Aorta (tissue), 5 donors: ENCODE measurements at regions not wholly inside any gene's neighbourhood (a gene's known extent, or its start where the extent isn't known, plus 50 kb on each side); places are given as distances from the start of the nearest gene placed in this dataset.

Experiments
- ATAC-seq: fragments of 200-7000 bp; cut with Tn5 transposase; one replicate; pipeline ENCODE4 v1.9.1; 2022; ENCODE audit warnings: moderate library complexity; ENCODE audit not compliant: low FRiP score
- DNase-seq, 2 donors: peaks; one replicate each; pipeline ENCODE4 v3.0.0-alpha.2; 2020
- H3K27ac ChIP-seq, 2 donors: one replicate each; pipeline ENCODE4 v1.5.1; 2013; ENCODE audit warnings: low read length in 2 of 2, mild to moderate bottlenecking in 2 of 2, moderate library complexity in 2 of 2, control low read depth in 1 of 2, inconsistent platforms in 1 of 2, low read depth in 1 of 2
- H3K27me3 ChIP-seq, 2 donors: one replicate each; pipeline ENCODE4 v1.6.1; 2013; ENCODE audit warnings: control low read depth in 1 of 2, low read length in 1 of 2, mild to moderate bottlenecking in 1 of 2, moderate library complexity in 1 of 2; ENCODE audit not compliant: insufficient read depth in 2 of 2, control insufficient read depth in 1 of 2
- H3K36me3 ChIP-seq, 2 donors: one replicate each; pipeline ENCODE4 v1.6.1; 2013; ENCODE audit warnings: control low read depth in 1 of 2, low read length in 1 of 2, mild to moderate bottlenecking in 1 of 2; ENCODE audit not compliant: insufficient read depth in 2 of 2, control insufficient read depth in 1 of 2
- H3K4me1 ChIP-seq, 2 donors: one replicate each; pipeline ENCODE4 v1.6.1; 2013; ENCODE audit warnings: low read length in 2 of 2, control low read depth in 1 of 2, mild to moderate bottlenecking in 1 of 2, moderate library complexity in 1 of 2; ENCODE audit not compliant: insufficient read depth in 2 of 2, control insufficient read depth in 1 of 2
- H3K4me3 ChIP-seq, 2 donors: one replicate each; pipeline ENCODE4 v1.5.1; 2013; ENCODE audit warnings: low read length in 2 of 2, control low read depth in 1 of 2, mild to moderate bottlenecking in 1 of 2
- H3K9me3 ChIP-seq: one replicate; pipeline ENCODE4 v1.6.1; 2013; ENCODE audit warnings: mild to moderate bottlenecking, low read length; ENCODE audit not compliant: control insufficient read depth
- WGBS, 2 donors: extraction: QIAGEN DNeasy Blood & Tissue Kit; methylation state at CpG; one replicate each; pipeline ENCODE4 v1.1.7; 2013; 5-methylcytosine and 5-hydroxymethylcytosine counted together
- intact Hi-C, 2 donors: fragments of 100-400 bp; cut with DNase I; formaldehyde crosslinking; loops; one replicate each; pipeline versions ENCODE4 v1.14.2 to v1.15.0; 2022
- donor health status: healthy with polysubstance abuse.
- donor health status: Bipolar disorder and iron deficiency.
- donor health status: DM: no; HTN: no; CAD: no.
- donor health status: DM: no; HTN: no; CAD: no.
- donor health status: DM: yes; HTN: yes; CAD: no.

DNA sequence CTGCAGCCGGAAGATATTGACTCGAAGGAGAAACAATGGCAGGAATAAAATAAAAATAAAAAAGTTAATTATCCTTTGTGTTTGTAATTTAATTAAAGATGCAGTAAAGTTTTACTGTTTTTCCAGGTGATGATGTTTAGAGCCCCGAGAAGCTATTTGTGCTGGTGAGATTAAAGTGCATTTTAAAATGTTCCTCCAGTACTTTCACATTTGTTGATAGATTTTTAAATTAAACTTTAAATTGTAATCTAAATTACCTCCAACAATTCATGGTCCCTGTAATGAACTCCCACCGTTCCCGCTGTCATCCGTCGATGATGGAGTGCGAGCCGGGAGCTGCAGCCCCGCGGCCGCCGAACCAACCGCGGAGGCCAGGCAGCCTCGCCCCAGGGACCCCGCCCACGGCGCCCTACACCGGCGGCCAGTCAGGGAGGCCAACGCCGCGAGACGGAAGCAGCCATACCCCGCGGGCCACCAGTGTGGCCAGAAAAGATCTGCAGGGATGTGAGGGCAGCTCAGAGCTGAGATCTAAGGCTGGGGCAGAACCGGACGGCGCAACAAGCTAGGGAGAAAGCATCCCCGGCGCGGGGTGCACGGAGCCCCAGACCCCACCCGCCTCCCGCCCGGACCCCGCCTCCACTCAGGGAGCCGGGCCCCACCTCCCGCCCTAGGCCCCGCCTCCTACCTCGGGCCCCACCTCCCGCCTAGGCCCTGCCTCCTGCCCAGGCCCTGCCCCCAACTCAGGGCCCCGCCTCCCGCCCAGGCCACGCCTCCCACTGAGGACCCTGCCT is 104.0 kb downstream of the FAM53A start:
- WGBS, 2 donors, result 0 to 1% methylated on average over 40 to 46 of the region's 46 CpGs
- no peaks in the 10 kb centered on the region for H3K4me1 ChIP-seq
- no peaks in the 10 kb centered on the region for H3K27me3 ChIP-seq
- DNase-seq (peak; percentile 96 to 97), ATAC-seq (peak; percentile 94)
- H3K9me3 ChIP-seq, result no peaks in the 10 kb centered on the region
- intact Hi-C loops, result loop anchor here in 1 of 2 donors (5.0 kb wide), 1 partner anchor 142 kb away; the partner anchor contains the start of genes TACC3 and TMEM129
- H3K27ac ChIP-seq, result peak overlapping the region in 1 of 2 donors; percentile 9
- peak overlapping the region; percentile 23 to 66 for H3K4me3 ChIP-seq
- no peaks in the 10 kb centered on the region for H3K36me3 ChIP-seq

DNA sequence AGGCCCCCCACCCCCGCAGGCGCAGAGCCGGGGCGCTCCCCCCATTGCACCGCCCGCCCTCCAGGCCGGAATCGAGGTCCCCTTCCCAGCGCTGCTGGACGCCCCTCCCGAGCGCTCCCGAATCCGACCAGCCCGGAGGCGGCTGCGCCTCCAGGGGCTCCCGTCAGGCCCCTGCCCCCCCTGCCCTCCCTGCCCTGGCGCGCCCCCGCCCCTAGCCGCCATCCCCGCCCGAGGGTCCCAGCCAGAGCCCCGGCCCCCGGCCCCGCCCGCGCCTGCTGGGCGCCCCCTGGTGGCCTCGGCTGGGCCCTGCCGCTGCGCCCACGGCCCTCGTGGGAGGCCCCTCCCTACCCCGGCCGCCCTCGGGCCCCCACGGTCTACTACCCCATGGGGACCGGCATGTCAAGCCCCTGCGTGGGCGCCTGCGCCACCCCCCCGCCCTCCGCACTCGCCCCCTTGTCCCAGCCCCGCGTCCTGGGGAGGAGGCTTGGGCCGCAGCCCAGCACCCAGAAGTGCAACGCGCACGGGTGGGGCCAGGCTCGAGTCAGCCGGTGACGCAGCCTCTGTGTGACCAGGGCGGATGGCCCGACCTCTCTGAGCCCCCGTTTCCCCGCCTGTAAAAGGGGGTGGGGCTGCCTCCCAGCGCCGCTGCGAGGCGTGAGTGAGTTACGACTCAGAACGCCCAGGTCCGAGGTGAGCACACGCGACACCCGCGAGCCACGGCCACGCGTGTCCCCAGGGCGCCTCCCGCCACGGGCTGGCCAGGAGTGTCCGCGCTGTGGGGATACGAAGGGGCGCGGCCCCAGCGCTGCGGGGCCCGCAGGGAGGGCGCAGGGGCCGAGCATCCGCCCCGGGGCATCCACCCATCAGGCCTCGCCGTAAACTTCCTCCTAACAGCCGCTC is 104.9 kb downstream of the FAM53A start:
- H3K27me3 ChIP-seq, result no peaks in the 10 kb centered on the region
- H3K36me3 ChIP-seq, result no peaks in the 10 kb centered on the region
- intact Hi-C loops, result no loop called here
- ATAC-seq (peak; percentile 78), DNase-seq (peak; percentile 93)
- WGBS, 2 donors, result 1% methylated on average over 60 to 91 of the region's 91 CpGs
- H3K4me3 ChIP-seq, result peak overlapping the region; percentile 58 to 66
- no peak overlapping the region for H3K27ac ChIP-seq
- no peaks in the 10 kb centered on the region for H3K4me1 ChIP-seq
- no peaks in the 10 kb centered on the region for H3K9me3 ChIP-seq

DNA sequence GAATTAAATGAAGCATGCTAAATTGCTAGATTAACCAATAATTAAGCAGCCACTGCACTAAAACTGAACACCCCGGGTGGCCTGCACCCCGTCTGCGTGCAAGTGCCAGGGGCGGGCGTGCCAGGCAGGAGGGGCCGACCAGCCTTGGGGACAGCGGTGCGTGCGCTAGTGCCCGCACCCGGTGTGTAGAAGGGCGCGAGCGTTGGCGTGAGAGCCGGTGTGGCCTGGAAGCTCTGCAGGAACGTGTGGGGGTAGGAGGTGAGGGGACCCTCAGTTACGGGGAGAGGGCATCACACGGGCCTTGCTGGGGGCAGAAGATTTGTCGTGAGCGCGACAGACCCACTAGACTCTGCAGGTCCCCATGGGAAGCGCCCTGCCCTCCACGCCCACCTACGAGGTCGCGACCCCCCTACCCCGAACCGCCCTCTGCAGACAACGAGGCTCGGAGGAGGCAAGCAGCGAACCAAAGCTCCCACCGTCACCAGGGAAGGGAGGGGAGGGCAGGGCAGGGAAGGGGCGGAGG is 105.8 kb downstream of the FAM53A start:
- H3K27ac ChIP-seq, result no peak overlapping the region
- no peaks in the 10 kb centered on the region for H3K27me3 ChIP-seq
- no peaks in the 10 kb centered on the region for H3K36me3 ChIP-seq
- no peak for ATAC-seq
- peak; percentile 56 to 77 for DNase-seq
- no peak overlapping the region for H3K4me3 ChIP-seq
- 8 to 9% methylated on average over 19 to 34 of the region's 34 CpGs for WGBS, 2 donors
- no peaks in the 10 kb centered on the region for H3K9me3 ChIP-seq
- intact Hi-C loops, result no loop called here
- no peaks in the 10 kb centered on the region for H3K4me1 ChIP-seq

DNA sequence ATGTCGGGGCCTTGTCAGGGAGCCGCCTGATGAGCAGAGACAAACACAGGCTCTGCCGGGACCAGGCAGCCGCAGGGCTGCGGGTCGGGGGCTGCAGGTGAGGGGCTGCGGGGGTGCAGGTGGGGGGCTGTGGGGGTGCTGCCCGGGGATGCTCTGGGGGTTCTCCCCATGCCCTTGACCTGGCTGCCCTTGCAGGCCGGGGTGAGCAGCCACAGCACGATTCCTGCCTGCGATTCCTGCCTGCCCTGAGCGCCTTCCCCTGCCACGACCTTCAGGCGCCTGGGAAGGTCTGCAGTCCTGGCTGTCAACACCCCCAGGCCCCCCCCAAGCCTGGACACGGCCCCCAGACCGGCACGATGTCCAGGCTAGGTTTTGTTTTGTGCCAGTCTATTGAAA is 106.3 kb downstream of the FAM53A start:
- DNase-seq, result peak; percentile 21 to 73
- intact Hi-C loops, result no loop called here
- 37 to 54% methylated on average over 14 to 17 of the region's 17 CpGs for WGBS, 2 donors
- no peak overlapping the region for H3K4me3 ChIP-seq
- H3K4me1 ChIP-seq, result no peaks in the 10 kb centered on the region
- no peaks in the 10 kb centered on the region for H3K36me3 ChIP-seq
- H3K27me3 ChIP-seq, result no peaks in the 10 kb centered on the region
- ATAC-seq, result no peak
- no peak overlapping the region for H3K27ac ChIP-seq
- no peaks in the 10 kb centered on the region for H3K9me3 ChIP-seq

DNA sequence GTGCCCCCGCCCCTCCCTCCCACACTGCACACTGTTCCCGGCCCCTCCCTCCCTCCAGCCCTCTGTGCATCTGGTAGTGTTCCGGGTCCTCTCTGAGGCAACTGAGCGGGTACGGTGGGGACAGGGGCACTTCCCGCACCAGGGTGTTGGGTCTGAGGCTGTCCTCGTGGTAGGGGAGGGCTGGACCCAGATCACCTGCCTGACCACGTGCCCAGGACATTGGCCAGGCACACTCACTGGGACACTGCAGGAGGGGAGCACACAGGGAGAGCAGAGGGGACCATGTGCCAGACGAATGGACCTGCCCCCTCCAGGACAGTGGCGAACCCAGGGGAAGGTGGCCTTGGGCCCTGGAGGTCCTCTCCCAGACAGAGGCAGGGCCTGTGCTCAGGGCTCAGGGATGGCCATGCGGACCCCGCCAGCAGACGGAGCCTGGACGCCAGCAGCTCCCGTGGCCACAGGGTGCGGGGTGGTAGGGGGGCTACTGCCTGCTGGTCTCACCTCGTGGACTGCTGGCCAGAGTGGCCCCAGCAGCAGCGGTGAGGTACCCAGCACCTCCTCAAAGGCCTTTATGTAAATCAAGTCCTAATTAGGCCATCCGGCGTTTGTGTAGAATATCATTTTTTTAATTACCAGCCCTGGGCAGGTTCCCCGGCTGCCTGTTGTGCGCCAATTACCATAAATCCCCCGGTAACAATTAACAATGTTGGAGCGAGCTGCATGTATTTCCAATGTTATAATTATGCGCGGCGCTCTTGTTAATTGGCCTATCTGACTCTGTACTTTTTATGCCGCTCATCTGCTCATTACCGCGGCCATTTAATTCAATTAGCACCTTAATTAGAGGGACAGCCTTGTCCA is 106.9 kb downstream of the FAM53A start:
- Histone ChIP-seq H3K4me1 (no peaks in the 10 kb centered on the region), H3K9me3 (no peaks in the 10 kb centered on the region), H3K36me3 (no peaks in the 10 kb centered on the region), H3K4me3 (no peak overlapping the region), H3K27me3 (no peaks in the 10 kb centered on the region), H3K27ac (no peak overlapping the region)
- ATAC-seq (no peak), DNase-seq (peak; percentile 45 to 74)
- intact Hi-C loops, result no loop called here
- WGBS, 2 donors, result 66 to 70% methylated on average over 29 to 30 of the region's 30 CpGs

DNA sequence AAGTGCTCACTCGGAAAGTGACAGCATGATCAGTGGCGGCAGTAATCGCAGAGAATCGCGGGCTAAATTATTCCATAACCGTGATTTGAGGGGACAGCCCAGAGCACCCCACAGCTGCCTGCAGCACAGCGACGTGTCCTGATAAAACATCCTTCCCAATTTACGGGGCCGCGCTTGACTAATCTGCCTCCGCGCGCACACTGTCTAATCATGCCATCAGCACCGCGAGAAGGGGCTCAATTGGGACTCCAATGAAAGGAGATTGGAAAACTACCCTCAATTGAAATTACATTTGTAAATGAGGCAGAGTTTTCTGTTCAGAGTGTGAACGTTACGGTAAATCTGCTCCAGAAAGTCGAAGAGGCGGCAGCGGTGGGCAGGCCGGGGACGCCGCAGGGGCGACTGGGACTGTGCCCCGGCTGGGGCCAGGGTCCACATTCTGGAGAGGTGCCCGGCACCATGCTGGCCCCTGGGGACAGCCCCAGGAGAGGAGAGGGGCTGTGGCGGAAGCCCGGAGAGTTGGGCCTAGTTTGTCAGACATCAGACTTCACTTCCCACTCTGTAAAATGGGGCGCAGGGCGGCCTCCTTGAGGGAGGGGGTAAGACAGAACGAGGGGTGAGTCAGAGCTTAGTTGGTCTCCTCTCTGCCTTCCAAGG is 107.7 kb downstream of the FAM53A start:
- intact Hi-C loops, result no loop called here
- 90 to 91% methylated on average over 31 to 32 of the region's 32 CpGs for WGBS, 2 donors
- peak; percentile 31 to 45 for DNase-seq

DNA sequence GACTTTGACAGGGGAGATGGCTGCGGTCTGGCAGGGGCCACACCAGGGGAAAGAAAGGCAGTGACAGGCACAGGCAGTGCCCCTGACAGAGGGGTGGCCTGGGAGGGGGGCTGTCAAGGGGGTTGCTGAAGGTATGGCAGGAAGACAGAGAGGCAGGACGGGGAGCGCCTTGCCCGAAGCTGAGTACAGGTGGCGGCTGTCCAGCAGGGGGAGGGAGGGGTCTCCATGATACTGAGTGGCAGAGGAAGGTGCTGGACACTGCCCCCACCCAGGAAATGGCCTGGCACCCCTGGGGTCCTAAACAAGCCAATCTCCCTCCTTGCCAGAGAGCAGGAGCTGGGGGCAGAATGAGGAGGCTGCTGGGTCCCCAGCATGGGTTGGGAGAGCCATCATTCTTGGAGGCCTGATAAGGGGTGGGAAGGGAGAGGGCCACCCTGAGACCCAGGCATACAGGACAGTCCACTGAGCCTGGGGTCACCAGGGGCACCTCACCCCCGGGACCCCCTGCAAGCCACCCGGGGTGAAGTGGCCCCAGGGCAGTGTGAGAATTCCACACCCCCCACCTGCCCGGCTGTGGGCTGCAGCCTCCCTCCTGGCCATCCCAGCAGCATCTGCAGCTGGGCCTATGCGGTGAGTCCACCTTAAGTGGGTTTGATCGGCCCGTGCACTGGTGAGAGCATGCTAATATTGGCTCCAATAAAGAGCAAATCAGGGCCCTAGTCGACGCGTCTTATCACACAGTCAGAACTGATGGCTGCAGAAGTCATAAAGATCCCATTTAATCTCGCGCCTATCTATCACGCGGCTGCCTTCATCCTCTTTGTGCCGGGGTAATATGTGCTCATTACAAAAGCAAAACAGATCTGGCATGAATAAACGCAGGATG is 108.5 kb downstream of the FAM53A start:
- no peak for ATAC-seq
- Histone ChIP-seq H3K4me3 (no peak overlapping the region), H3K36me3 (no peaks in the 10 kb centered on the region), H3K9me3 (no peaks in the 10 kb centered on the region), H3K27ac (no peak overlapping the region), H3K4me1 (no peaks in the 10 kb centered on the region), H3K27me3 (no peaks in the 10 kb centered on the region)
- 77 to 80% methylated on average over 20 of the region's 20 CpGs for WGBS, 2 donors
- DNase-seq, result peak; percentile 34 to 68
- intact Hi-C loops, result no loop called here

More for the DNA sequence above, 107.7 kb downstream of the FAM53A start:
- no peak overlapping the region for H3K4me3 ChIP-seq
- H3K4me1 ChIP-seq, result no peaks in the 10 kb centered on the region
- H3K36me3 ChIP-seq, result no peaks in the 10 kb centered on the region
- no peaks in the 10 kb centered on the region for H3K27me3 ChIP-seq
- ATAC-seq, result no peak
- no peaks in the 10 kb centered on the region for H3K9me3 ChIP-seq
- no peak overlapping the region for H3K27ac ChIP-seq
